ENCODE measurements at regions not wholly inside any gene's neighbourhood (a gene's known extent, or its start where the extent isn't known, plus 50 kb on each side); places are given as distances from the start of the nearest gene placed in this dataset.

- H3K4me3 ChIP-seq (replicated peaks in 1 of 2; ENCODE audit: low read depth in 2 of 2, low read length in 2 of 2) = no peak overlapping the region
- TF ChIP-seq, protein P1, sequence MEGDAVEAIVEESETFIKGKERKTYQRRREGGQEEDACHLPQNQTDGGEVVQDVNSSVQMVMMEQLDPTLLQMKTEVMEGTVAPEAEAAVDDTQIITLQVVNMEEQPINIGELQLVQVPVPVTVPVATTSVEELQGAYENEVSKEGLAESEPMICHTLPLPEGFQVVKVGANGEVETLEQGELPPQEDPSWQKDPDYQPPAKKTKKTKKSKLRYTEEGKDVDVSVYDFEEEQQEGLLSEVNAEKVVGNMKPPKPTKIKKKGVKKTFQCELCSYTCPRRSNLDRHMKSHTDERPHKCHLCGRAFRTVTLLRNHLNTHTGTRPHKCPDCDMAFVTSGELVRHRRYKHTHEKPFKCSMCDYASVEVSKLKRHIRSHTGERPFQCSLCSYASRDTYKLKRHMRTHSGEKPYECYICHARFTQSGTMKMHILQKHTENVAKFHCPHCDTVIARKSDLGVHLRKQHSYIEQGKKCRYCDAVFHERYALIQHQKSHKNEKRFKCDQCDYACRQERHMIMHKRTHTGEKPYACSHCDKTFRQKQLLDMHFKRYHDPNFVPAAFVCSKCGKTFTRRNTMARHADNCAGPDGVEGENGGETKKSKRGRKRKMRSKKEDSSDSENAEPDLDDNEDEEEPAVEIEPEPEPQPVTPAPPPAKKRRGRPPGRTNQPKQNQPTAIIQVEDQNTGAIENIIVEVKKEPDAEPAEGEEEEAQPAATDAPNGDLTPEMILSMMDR (IDR thresholded peaks at IDR 0.05; ENCODE audit: low read depth, low read length) = no peak
- no peak for DNase-seq (ENCODE audit: low read depth in 2 of 2)
These were observed 66.8 kb upstream of the E2F8 start for GRCh38 chr11:19307498-19307897.

GRCh38 chr11:19306179-19306944 lies 65.6 kb upstream of the E2F8 start:
- TF ChIP-seq, protein P1 (IDR thresholded peaks at IDR 0.05; ENCODE audit: low read depth, low read length) = no peak
- no peak for DNase-seq (ENCODE audit: low read depth in 2 of 2)
- no peak overlapping the region for H3K4me3 ChIP-seq (replicated peaks in 1 of 2; ENCODE audit: low read depth in 2 of 2, low read length in 2 of 2)

DNA sequence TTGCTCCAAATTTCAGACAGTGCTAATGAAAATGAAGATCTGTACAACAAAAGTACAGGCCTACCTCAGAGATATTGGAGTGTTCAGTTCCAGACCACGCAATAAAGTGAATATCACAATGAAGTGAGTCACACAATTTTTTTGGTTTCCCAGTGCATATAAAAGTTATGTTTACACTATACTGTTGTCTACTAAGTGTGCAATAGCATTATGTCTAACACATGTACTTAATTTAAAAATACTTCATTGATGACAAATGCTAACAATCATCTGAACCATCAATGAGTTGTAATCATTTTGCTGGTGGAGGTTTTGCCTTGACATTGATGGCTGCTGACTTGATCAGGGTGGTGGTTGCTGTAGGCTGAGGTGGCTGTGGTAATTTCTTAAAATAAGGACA lies 60.6 kb upstream of the E2F8 start:
- TF ChIP-seq, protein P1 (IDR thresholded peaks at IDR 0.05; ENCODE audit: low read depth, low read length) = no peak
- DNase-seq (ENCODE audit: low read depth in 2 of 2) = no peak
- no peak overlapping the region for H3K4me3 ChIP-seq (replicated peaks in 1 of 2; ENCODE audit: low read depth in 2 of 2, low read length in 2 of 2)

DNA sequence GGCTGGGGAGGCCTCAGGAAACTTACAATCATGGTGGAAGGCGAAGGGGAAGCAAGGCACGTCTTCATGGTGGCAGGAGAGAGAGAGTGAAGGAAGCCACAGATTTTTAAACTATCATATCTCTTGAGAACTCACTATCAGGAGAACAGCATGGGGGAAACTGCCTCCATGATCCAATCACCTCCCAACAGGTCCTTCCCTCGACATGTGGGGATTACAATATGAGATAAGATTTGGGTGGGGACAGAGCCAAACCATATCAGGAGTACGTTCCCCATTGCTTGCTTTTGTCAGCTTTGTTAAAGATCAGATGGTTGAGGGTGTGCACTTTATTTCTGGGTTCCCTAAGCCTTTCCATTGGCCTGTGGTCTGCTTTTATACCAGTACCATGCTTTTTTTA lies 53.7 kb upstream of the E2F8 start:
- TF ChIP-seq, protein P1 (IDR thresholded peaks at IDR 0.05; ENCODE audit: low read depth, low read length) = no peak
- DNase-seq (ENCODE audit: low read depth in 2 of 2) = no peak
- H3K4me3 ChIP-seq (replicated peaks in 1 of 2; ENCODE audit: low read depth in 2 of 2, low read length in 2 of 2) = no peak overlapping the region

DNA sequence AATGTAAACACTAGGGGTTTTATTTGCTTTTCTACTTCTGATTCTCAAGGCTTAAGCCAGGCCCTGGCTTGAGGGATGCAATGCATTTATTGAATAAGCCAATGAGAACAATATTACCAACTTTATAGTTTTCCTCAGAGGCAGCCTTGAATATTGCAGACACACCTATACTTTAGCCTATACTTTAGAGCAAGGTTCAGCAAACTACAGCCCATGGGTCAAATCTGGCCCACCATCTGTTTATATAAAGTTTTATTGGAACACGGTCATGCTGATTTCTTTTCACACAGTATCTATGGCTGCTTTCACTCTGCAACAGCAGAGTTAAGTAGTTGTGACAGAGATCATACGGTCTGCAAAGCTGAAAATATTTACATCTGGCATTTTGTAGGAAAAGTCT lies 50.3 kb upstream of the E2F8 start:
- H3K4me3 ChIP-seq (replicated peaks in 1 of 2; ENCODE audit: low read depth in 2 of 2, low read length in 2 of 2) = no peak overlapping the region
- no peak for DNase-seq (ENCODE audit: low read depth in 2 of 2)
- TF ChIP-seq, protein P1 (IDR thresholded peaks at IDR 0.05; ENCODE audit: low read depth, low read length) = no peak
